NCI-H1048 (cell line): ENCODE measurements at regions not wholly inside any gene's neighbourhood (a gene's known extent, or its start where the extent isn't known, plus 50 kb on each side); places are given as distances from the start of the nearest gene placed in this dataset.

Experiments
- DNase-seq: peaks from one replicate; lab custom pipeline; 2025; lab: John Stamatoyannopoulos, UW

DNA sequence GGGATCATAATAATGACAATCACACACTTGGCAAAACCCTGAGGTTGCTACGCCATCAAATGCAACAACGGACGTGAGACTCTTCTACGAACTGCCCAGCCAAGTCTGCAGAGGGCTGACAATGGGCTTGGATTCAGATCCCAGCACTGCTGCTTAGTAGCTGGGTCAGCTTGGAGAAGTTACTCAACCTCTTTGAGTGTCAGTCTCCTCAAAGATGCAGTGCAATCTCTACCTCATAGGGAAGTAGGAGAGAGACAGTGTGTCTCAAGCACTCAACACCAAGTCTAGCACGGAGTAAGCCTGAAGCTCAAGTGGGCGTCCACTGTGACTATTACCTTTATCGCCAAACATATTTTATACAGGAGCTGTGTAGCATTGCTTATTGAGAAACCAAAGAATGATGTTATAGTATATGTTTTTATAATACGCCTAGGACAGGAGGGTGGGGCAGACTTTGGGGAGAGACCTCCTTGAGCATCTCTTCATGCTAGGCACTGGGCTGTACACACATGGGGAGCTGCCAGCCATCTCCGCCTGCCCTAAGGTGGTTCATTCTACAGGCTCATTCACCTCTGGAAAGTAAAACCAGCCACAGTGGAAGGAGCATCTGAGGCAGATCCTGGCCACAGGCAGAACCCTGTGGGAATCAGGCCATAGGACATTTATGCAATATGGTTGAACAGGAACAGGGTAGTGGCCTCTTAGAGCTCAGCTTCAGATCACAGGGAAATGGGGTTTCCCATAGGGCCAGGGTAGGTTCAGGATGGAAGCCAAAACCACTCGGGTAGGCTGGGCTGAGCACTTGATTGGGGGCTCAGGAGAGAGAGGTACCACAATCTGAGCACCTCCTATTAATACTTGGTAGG, 160.2 kb downstream of the MRPL14 start:
- DNase-seq = no peak

GRCh38 chr6:43966374-43966658, 160.9 kb downstream of the MRPL14 start:
- DNase-seq = no peak

DNA sequence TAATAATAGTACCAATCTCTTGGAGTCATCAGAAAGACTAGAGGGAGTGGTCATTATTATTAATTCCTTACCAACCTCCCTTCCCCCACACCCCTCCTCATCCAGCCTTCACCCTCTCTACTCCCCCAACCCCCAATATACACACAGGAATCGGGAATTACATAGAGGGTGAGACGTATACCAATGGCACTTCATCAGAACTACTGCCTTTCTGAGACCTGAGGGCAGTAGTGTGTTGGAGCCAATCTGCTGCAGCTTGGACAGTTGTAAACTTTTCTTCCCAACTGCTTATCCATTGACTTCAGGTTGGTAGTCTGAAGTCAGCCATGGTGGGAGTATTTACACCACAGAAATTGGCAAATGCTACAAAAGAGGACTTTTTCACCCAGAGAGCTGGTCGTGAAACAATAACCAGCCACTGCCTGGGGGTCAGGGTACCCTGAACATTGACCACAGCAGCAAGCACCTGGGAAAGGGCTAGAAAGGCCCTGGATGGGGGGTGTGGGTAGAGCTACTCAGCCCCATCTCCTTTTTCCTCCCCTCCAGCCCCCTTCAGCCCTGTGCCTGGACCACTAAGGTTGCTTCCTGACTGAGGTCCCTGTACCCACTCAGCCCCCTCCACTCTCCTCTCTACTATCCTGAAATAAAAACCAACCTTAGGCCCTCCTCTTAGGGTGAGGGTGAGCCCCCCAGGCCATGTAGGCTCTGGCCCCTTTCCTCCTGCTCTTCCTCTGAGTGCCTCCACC, 161.5 kb downstream of the MRPL14 start:
- no peak for DNase-seq

DNA sequence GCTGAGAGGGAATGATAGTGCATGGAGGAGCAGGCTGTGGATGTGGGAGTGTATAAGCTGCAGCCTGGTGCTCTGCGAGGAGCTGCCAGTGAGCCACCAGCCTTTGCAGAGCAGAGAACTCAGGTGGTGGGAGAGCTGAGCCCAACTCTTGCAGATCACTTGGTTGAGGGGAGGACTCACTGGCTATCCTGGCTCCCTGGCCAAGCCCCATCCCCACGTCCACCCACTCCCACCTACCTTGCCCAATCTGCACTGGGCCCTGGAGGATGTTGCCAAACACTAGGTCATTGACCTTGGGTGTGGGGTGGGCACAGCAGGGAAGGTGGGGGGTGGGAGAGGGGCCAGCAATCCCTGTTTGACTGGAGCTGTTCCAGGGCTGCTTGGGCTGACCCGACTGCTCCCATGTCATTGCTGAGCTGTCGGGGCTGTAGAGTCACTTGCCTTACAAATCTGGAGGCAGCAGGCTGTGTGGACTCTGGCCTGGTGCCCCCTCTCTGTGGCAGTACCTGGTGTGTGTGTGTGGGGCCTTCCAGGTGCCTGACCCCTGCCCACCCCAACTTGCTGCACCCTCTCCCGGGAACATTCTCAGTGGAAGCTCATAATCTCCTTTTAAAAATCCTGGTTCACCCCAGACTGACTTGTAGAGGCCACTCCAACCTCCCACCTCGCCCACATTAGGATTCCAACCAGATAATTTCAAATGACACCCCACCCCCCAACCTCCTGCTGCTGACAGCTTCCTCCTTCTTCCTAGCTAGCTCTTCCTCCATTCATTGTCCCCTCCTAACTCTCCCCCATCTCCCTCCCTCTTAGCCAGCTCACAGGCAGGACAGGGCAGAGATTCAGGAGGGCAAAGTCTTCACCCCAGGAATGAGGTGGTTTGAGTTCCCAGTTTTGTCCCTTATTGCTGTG, 162.3 kb downstream of the MRPL14 start:
- DNase-seq = no peak

GRCh38 chr6:43963877-43964658, 163.2 kb downstream of the MRPL14 start:
- no peak for DNase-seq

DNA sequence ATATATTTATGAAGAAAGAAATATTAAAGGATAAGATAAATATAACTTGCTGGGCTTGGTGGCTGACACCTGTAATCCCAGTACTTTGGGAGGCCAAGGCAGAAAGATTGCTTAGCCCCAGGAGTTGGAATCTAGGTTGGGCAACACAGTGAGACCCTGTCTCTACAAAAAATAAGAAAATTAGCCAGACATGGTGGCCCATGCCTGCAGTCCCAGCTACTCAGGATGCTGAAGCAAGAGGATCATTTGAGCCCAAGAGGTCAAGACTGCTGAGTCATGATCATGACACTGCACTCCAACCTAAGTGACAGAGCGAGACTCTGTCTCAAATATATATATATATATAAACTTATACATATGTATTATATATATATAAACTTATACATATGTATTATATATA, 164.0 kb downstream of the MRPL14 start:
- DNase-seq = no peak

DNA sequence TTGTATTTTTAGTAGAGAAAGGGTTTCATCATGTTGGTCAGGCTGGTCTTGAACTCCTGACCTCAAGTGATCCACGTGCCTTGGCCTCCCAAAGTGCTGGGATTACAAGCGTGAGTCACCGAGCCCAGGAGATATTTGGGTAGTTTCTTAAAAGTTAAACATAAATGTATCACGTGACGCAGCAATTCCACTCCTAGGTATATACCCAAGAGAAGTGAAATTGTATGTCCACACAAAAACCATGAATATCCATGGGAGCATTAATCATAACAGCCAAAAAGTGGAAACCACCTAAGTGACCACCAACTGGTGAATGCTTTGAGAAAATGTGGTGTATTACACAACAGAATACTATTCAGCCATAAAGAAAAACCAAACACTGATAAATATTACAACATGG, 164.8 kb downstream of the MRPL14 start:
- no peak for DNase-seq

DNA sequence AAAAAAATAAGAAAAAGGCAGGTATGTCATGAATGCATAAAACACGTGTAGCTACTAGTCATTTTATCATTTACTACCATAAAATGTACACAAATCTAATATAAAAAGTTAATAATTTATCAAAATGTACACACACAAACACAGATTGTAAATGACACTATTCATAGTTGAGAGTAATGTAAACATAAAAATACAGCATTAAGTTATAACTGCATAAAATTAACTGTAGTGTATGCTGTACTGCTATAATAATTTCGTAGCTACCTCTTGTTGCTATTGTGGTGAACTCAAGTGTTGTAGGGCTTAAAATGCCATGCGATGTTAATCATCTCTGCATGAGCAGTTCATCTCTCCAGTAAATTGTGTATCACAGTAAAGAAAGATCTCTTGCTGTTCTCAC, 170.0 kb downstream of the MRPL14 start:
- no peak for DNase-seq

DNA sequence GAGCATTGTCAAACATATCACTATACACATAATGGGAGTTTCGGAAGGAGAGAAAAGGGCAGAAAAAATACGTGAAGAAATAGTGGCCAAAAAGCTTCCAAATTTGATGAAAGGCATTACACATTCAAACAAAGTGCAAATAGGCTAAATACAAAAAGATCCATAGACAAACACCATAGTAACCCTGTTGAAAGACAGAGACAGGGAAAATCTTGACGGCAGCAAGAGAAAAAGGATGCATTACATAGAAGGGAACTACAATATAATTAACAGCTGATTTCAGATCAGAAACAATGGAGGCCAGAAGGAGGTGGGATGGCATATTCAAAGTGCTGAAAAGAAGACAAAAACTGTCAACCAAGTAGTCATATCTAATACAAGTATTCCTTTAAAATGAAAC, 170.8 kb downstream of the MRPL14 start:
- no peak for DNase-seq

DNA sequence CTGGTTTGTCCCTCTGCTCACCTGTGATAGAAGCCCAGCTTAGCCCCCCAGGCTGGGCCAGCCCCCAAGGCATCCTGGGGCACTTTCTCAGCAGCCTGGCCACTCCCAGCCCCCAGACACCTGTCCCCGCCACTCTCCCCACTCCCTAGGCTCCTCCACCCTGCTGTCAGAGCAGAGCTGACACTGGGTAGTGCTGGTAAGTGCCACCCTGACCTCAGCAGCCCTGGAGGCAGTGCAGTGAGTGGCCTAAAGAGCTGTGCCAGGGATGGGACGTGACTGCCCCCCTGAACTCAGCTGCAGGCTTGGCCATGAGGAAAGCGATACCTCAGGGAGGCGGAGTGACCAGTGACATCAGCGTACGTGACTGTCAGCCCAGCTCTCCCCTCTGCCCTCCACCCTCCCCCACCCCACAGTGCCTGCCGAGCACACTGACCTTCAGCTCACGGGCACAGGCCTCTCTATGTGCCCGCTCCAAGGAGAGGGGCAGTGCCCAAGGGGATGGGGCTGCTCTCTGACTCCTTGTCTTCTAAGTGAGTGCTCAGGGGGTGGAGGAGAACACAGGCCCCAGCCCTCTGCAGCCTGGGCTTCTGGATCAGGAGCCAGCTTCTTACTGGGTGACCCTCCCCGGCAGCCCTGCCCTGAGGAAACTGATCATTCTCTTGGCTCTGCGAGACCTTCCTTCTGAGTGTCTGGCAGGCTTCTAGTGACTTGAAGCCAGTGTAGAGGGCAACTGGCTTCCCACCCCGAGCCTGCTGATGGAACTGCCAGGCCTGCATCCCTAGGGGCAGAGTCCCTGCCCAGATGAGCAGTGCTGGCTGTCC, 172.7 kb downstream of the MRPL14 start:
- no peak for DNase-seq

DNA sequence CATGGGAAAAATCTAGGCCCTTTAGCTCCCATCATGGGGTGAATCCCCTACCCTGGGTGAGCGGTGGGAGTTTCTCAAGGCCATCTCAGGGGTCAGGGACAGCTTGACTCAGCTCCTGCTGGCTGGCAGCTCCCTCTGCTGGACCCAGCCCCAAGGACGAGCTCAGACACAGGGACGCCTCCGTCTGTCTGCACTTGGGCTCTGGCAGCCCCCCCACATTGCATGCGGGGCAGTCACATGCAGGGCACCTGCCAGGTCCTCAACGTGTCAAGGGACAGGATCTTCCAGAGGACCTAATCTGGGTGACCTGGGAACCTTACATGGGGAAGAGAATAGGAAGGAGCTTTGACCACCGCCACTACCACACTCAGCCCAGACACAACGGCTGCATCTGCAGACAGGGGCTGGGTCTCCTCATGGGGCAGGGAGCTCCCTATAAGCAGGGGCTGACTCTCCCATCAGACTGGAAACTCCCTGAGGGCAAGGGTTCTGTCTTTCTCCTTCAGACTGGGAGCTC, 173.4 kb downstream of the MRPL14 start:
- no peak for DNase-seq

DNA sequence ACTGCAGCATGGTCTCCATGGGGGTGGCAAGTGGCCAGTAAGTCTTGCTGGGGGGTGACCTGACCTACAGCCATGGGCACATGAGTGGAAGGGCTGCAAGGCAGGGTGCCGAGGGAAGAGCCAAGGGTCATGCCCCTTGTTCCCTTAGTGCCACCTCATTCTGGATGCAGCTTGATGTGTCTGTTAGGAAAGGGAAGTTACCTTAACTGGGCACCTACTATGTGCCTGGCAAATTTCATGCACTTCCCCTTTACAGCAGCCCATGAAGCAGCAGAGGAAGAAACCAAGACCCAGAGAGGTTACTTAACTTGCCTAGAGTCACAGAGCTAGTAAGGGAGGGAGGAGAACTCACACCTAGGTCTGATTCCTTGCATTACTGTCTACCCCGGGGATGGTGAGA, 174.0 kb downstream of the MRPL14 start:
- DNase-seq = no peak

GRCh38 chr6:43952746-43953145, 174.5 kb downstream of the MRPL14 start:
- no peak for DNase-seq

GRCh38 chr6:43951756-43952675, 175.2 kb downstream of the MRPL14 start:
- no peak for DNase-seq

DNA sequence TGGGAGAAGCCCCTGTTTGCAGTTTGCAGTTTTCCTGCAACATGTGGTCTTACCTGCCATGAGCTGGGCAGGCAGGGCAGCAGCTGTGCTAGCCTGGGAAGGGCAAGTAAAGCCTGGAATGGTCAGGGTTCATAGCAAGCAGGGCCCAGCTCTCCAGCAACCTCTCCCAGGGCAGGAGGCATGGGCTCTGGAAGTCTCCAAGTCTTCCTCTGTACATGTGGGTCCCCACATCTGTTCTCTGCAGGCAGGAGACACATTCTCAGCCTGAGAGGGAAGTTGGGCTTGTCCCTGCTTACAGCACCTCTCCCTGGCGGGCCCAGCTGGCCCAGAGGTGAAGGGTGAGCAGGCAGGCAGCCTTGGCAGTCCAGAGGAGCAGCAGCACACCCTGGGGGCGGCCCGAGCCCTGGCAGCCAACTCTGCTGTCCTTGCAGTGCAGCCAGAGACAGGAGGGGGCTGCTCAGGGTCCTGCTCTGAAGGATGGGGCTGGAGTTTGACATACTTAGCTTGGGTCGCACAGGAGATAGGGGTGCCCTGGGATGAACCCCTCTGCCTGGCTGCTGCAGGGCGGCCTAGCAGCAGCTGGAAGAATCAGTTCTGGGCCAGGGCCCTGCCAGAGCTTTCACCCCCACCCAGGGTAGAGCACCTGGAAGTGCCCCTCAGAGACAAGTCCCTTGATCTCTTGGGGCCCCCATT, 176.0 kb downstream of the MRPL14 start:
- no peak for DNase-seq

DNA sequence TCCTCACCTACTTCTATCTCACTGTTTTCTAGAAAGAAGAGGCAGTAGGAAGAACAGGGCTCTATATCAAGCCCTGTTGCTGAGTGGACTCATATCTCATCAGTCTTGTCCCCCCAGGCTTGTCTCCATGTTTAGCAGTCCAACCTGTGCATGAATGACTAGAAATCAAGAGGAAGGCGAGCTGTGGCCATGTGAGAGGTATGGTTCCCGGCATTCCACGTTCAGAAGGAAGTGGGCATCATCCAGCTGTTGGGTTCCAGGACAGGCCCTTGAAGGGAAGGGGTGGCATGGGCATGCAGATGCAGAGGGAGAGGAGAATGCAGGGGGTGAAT, 176.6 kb downstream of the MRPL14 start:
- DNase-seq = no peak

GRCh38 chr6:43950051-43950605, 177.1 kb downstream of the MRPL14 start:
- no peak for DNase-seq

DNA sequence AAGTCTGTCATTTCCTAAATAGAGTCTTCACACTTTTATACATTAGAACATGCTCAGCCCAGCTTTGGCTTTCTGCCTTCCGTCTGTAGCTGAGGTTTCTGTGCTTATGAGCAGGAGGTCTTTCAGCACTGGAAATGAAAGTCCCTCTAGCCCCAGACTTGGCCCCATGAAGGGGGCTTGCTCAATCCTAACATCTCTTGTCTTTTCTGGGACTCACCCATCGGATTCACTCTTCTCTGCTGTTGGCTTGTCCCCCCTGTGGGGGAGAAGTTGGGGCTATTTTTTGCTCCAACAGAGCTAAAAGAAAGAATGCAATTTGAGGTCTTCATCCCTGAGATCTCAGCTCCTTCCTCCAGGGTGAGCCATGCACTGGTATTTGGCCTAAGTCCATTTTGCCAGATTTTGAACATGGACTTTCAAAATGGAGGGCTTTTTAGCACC, 177.7 kb downstream of the MRPL14 start:
- no peak for DNase-seq
